MM.1S (cell line): ENCODE measurements at regions not wholly inside any gene's neighbourhood (a gene's known extent, or its start where the extent isn't known, plus 50 kb on each side); places are given as distances from the start of the nearest gene placed in this dataset.

Source experiments
- EZH2 ChIP-seq: fragments of 300-600 bp; sonication (generic); optimal IDR thresholded peaks from 2 replicates; pipeline ENCODE3; 2017; ENCODE audit warnings: low read depth, mild to moderate bottlenecking, antibody characterized with exemption, low read length, mixed read lengths
- TF ChIP-seq, protein P1 (sequence below): fragments of 300-600 bp; sonication (generic); IDR thresholded peaks from 2 replicates; pipeline ENCODE4 v1.5.1; 2016; ENCODE audit warnings: antibody characterized with exemption, low read length, mixed read lengths

DNA sequence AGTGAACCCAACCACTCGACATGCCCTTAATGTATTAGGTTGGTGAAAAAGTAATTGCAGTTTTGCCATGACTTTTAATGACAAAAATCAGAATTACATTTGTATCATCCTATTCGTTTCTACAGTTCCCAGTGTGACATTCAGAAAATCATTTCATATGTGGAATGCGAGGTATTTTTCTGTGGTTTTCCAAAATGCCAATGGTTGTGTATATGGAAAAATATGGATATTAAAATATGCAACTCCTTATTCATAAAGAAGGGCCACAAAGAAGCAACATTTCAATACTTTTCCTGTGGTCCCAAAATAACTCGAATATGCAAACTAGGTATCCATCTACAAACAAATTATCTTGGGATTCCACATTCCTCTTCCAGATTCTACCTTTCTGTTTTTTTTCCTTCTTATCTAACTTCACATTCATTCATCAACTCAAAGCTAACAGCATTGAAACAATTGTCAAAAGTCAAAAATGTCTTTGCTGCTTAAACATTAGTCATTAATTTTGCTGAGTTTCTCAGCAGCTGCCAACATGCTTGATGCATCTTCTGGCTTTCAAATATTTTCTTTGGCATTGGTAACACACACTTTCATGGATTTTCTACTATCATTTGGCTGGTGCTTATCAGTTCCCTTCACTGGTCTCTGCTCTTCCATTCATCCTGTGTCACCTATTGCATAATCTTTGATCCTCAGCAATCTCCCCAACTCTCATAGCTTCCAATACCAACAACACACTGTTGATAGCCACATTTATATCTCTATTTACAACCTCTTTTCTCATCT is 1445.4 kb downstream of the EFNB2 start:
- TF ChIP-seq, protein P1, sequence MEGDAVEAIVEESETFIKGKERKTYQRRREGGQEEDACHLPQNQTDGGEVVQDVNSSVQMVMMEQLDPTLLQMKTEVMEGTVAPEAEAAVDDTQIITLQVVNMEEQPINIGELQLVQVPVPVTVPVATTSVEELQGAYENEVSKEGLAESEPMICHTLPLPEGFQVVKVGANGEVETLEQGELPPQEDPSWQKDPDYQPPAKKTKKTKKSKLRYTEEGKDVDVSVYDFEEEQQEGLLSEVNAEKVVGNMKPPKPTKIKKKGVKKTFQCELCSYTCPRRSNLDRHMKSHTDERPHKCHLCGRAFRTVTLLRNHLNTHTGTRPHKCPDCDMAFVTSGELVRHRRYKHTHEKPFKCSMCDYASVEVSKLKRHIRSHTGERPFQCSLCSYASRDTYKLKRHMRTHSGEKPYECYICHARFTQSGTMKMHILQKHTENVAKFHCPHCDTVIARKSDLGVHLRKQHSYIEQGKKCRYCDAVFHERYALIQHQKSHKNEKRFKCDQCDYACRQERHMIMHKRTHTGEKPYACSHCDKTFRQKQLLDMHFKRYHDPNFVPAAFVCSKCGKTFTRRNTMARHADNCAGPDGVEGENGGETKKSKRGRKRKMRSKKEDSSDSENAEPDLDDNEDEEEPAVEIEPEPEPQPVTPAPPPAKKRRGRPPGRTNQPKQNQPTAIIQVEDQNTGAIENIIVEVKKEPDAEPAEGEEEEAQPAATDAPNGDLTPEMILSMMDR: no peak
- TF ChIP-seq EZH2: no peak
